ENCODE measurements at regions not wholly inside any gene's neighbourhood (a gene's known extent, or its start where the extent isn't known, plus 50 kb on each side); places are given as distances from the start of the nearest gene placed in this dataset.

GRCh38 chr3:87462228-87462627 is 185.8 kb upstream of the POU1F1 start:
- intact Hi-C loops (cut with micrococcal nuclease; ENCODE audit: unreplicated experiment), result no loop called here
- Histone ChIP-seq H3K27me3 (replicated peaks; ENCODE audit: insufficient read depth, low read depth, low read length, poor library complexity) (no peaks in the 10 kb centered on the region), H3K27ac (ENCODE audit: low read depth, low read length, poor library complexity, severe bottlenecking) (no peak overlapping the region), H3K9me3 (ENCODE audit: low read depth, low read length, poor library complexity, severe bottlenecking) (peaks cover 5% of the 10 kb centered on the region), H3K4me1 (ENCODE audit: insufficient read depth, low read length, poor library complexity, severe bottlenecking) (no peaks in the 10 kb centered on the region), H3K36me3 (ENCODE audit: insufficient read depth, low read length, poor library complexity, severe bottlenecking) (no peaks in the 10 kb centered on the region), H3K4me3 (ENCODE audit: low read depth, low read length, poor library complexity, severe bottlenecking) (no peak overlapping the region)
- ChIA-PET POLR2A (ENCODE audit: low non-redundant PET) (no interaction called here), CTCF (no interaction called here)
- no peak for DNase-seq (ENCODE audit: low spot score)
- BruUV-seq (replicated peaks), result no TSS peak
- TF ChIP-seq EZH2 (IDR thresholded peaks at IDR 0.05; ENCODE audit: borderline replicate concordance, low read depth, low read length, poor library complexity, severe bottlenecking) (no peak), CTCF (conservative IDR thresholded peaks at IDR 0.05; ENCODE audit: low read depth, low read length) (no peak)

GRCh38 chr3:87461443-87461842 is 185.1 kb upstream of the POU1F1 start:
- peaks cover 5% of the 10 kb centered on the region for H3K9me3 ChIP-seq (ENCODE audit: low read depth, low read length, poor library complexity, severe bottlenecking)
- H3K4me3 ChIP-seq (ENCODE audit: low read depth, low read length, poor library complexity, severe bottlenecking), result no peak overlapping the region
- intact Hi-C loops (cut with micrococcal nuclease; ENCODE audit: unreplicated experiment), result no loop called here
- no peak for TF ChIP-seq CTCF (conservative IDR thresholded peaks at IDR 0.05; ENCODE audit: low read depth, low read length)
- TF ChIP-seq EZH2 (IDR thresholded peaks at IDR 0.05; ENCODE audit: borderline replicate concordance, low read depth, low read length, poor library complexity, severe bottlenecking), result no peak
- DNase-seq (ENCODE audit: low spot score), result no peak
- no TSS peak for BruUV-seq (replicated peaks)
- H3K4me1 ChIP-seq (ENCODE audit: insufficient read depth, low read length, poor library complexity, severe bottlenecking), result no peaks in the 10 kb centered on the region
- H3K36me3 ChIP-seq (ENCODE audit: insufficient read depth, low read length, poor library complexity, severe bottlenecking), result no peaks in the 10 kb centered on the region
- no peak overlapping the region for H3K27ac ChIP-seq (ENCODE audit: low read depth, low read length, poor library complexity, severe bottlenecking)
- no peaks in the 10 kb centered on the region for H3K27me3 ChIP-seq (replicated peaks; ENCODE audit: insufficient read depth, low read depth, low read length, poor library complexity)
- ChIA-PET POLR2A (ENCODE audit: low non-redundant PET) (no interaction called here), CTCF (no interaction called here)

GRCh38 chr3:87461036-87461435 is 184.7 kb upstream of the POU1F1 start:
- ChIA-PET POLR2A (ENCODE audit: low non-redundant PET) (no interaction called here), CTCF (no interaction called here)
- Histone ChIP-seq H3K9me3 (ENCODE audit: low read depth, low read length, poor library complexity, severe bottlenecking) (peaks cover 1% of the 10 kb centered on the region), H3K36me3 (ENCODE audit: insufficient read depth, low read length, poor library complexity, severe bottlenecking) (no peaks in the 10 kb centered on the region), H3K27me3 (replicated peaks; ENCODE audit: insufficient read depth, low read depth, low read length, poor library complexity) (no peaks in the 10 kb centered on the region), H3K4me3 (ENCODE audit: low read depth, low read length, poor library complexity, severe bottlenecking) (no peak overlapping the region), H3K4me1 (ENCODE audit: insufficient read depth, low read length, poor library complexity, severe bottlenecking) (no peaks in the 10 kb centered on the region), H3K27ac (ENCODE audit: low read depth, low read length, poor library complexity, severe bottlenecking) (no peak overlapping the region)
- intact Hi-C loops (cut with micrococcal nuclease; ENCODE audit: unreplicated experiment), result no loop called here
- DNase-seq (ENCODE audit: low spot score), result no peak
- no peak for TF ChIP-seq EZH2 (IDR thresholded peaks at IDR 0.05; ENCODE audit: borderline replicate concordance, low read depth, low read length, poor library complexity, severe bottlenecking)
- no peak for TF ChIP-seq CTCF (conservative IDR thresholded peaks at IDR 0.05; ENCODE audit: low read depth, low read length)
- BruUV-seq (replicated peaks), result no TSS peak
